ENCODE measurements at regions not wholly inside any gene's neighbourhood (a gene's known extent, or its start where the extent isn't known, plus 50 kb on each side); places are given as distances from the start of the nearest gene placed in this dataset.

DNA sequence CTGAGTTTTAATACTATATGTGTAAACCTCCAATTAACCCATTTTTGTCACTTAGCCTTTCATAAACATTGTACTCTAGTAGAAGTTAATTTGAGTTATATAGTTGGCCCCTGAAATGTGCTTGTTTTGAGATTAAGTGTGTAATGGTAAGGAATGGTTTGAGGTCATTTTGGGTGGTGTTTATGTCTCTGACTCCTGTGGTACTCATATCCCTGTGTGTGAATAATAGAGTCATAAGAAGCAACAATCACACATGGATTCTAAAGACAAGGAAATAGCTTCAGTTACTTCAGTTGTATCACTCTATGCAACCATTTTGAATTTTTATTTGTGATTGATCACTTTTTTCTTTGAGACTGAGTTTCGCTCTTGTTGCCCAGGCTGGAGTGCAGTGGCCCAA is 408.5 kb downstream of the MFSD1 start:
- no peaks in the 10 kb centered on the region for H3K9me3 ChIP-seq
- no TSS peak for BruUV-seq (replicated peaks)
- ChIA-PET CTCF (no interaction called here), POLR2A (no interaction called here)
- H3K27me3 ChIP-seq (replicated peaks; ENCODE audit: control insufficient read depth, insufficient read depth, low read length) = no peaks in the 10 kb centered on the region
- Mint-ChIP-seq H3K9me3 (ENCODE audit: unreplicated experiment) (peaks cover 7% of the 10 kb centered on the region), H3K4me1 (ENCODE audit: low read depth, unreplicated experiment) (no peaks in the 10 kb centered on the region), H3K36me3 (ENCODE audit: insufficient read depth, unreplicated experiment) (no peaks in the 10 kb centered on the region), H3K27me3 (ENCODE audit: insufficient read depth, unreplicated experiment) (peaks cover 3% of the 10 kb centered on the region), H3K27ac (ENCODE audit: unreplicated experiment) (no peak overlapping the region), H3K4me3 (ENCODE audit: unreplicated experiment) (no peak overlapping the region)
- no peaks in the 10 kb centered on the region for H3K36me3 ChIP-seq (ENCODE audit: control insufficient read depth, insufficient read depth, low read length)
- H3K4me3 ChIP-seq (ENCODE audit: low read depth, low read length) = no peak overlapping the region
- TF ChIP-seq, protein P1, sequence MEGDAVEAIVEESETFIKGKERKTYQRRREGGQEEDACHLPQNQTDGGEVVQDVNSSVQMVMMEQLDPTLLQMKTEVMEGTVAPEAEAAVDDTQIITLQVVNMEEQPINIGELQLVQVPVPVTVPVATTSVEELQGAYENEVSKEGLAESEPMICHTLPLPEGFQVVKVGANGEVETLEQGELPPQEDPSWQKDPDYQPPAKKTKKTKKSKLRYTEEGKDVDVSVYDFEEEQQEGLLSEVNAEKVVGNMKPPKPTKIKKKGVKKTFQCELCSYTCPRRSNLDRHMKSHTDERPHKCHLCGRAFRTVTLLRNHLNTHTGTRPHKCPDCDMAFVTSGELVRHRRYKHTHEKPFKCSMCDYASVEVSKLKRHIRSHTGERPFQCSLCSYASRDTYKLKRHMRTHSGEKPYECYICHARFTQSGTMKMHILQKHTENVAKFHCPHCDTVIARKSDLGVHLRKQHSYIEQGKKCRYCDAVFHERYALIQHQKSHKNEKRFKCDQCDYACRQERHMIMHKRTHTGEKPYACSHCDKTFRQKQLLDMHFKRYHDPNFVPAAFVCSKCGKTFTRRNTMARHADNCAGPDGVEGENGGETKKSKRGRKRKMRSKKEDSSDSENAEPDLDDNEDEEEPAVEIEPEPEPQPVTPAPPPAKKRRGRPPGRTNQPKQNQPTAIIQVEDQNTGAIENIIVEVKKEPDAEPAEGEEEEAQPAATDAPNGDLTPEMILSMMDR (IDR thresholded peaks at IDR 0.05; ENCODE audit: insufficient read depth in 1 of 2, low read depth in 1 of 2, low read length in 1 of 2, severe bottlenecking in 1 of 2, unreplicated experiment in 1 of 2) = no peak
- no peak for DNase-seq
- intact Hi-C loops (cut with micrococcal nuclease; ENCODE audit: unreplicated experiment) = no loop called here
- no peaks in the 10 kb centered on the region for H3K4me1 ChIP-seq

DNA sequence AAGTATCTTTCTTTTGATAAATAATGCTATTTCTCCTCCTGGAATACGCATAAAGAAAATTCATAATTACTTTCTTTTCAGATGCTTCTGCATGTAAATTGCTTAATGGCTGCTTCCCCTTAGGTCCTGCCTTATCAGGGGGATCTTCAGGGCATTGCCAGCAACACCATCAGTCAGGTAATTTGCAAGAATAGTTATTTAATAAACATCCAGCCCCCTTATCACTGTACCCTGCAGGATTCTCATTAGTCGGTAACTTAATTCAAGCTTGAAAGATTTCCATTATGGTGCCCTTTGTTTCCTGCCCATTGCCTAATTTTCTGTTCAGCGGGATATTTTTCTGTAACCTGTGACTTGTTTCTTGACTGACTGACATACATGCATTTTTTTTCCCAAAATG is 414.5 kb downstream of the MFSD1 start:
- TF ChIP-seq, protein P1 (IDR thresholded peaks at IDR 0.05; ENCODE audit: insufficient read depth in 1 of 2, low read depth in 1 of 2, low read length in 1 of 2, severe bottlenecking in 1 of 2, unreplicated experiment in 1 of 2) = no peak
- ChIA-PET POLR2A (no interaction called here), CTCF (no interaction called here)
- no peak overlapping the region for H3K27ac Mint-ChIP-seq (ENCODE audit: unreplicated experiment)
- no peaks in the 10 kb centered on the region for H3K27me3 Mint-ChIP-seq (ENCODE audit: insufficient read depth, unreplicated experiment)
- no peaks in the 10 kb centered on the region for H3K9me3 Mint-ChIP-seq (ENCODE audit: unreplicated experiment)
- no TSS peak for BruUV-seq (replicated peaks)
- no peaks in the 10 kb centered on the region for H3K4me1 Mint-ChIP-seq (ENCODE audit: low read depth, unreplicated experiment)
- intact Hi-C loops (cut with micrococcal nuclease; ENCODE audit: unreplicated experiment) = no loop called here
- no peak overlapping the region for H3K4me3 ChIP-seq (ENCODE audit: low read depth, low read length)
- no peak overlapping the region for H3K4me3 Mint-ChIP-seq (ENCODE audit: unreplicated experiment)
- no peak for DNase-seq
- no peaks in the 10 kb centered on the region for H3K9me3 ChIP-seq
- no peaks in the 10 kb centered on the region for H3K27me3 ChIP-seq (replicated peaks; ENCODE audit: control insufficient read depth, insufficient read depth, low read length)
- H3K36me3 ChIP-seq (ENCODE audit: control insufficient read depth, insufficient read depth, low read length) = no peaks in the 10 kb centered on the region
- H3K4me1 ChIP-seq = no peaks in the 10 kb centered on the region
- no peaks in the 10 kb centered on the region for H3K36me3 Mint-ChIP-seq (ENCODE audit: insufficient read depth, unreplicated experiment)

DNA sequence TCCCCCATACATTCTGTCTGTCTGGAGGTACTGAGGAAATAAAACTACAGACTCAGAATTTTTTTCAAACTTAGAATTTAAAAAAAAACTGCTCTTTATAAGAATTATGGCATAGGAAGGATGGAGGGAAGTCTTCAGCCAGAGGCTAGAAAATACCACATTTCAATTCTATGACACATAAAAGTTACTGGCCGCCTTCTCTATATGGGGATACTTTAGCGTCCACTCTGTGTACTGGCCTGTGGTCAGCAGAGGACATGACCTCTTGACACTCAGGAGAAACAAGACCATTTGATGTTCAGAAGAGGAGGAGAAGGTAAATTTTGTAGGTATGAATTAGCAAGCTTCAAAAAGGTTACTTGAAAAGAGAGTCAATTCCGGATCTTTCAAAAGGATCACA is 417.4 kb downstream of the MFSD1 start:
- TF ChIP-seq, protein P1 (IDR thresholded peaks at IDR 0.05; ENCODE audit: insufficient read depth in 1 of 2, low read depth in 1 of 2, low read length in 1 of 2, severe bottlenecking in 1 of 2, unreplicated experiment in 1 of 2) = no peak
- Histone ChIP-seq H3K9me3 (no peaks in the 10 kb centered on the region), H3K27me3 (replicated peaks; ENCODE audit: control insufficient read depth, insufficient read depth, low read length) (no peaks in the 10 kb centered on the region), H3K4me1 (no peaks in the 10 kb centered on the region), H3K4me3 (ENCODE audit: low read depth, low read length) (no peak overlapping the region), H3K36me3 (ENCODE audit: control insufficient read depth, insufficient read depth, low read length) (no peaks in the 10 kb centered on the region)
- Mint-ChIP-seq H3K4me3 (ENCODE audit: unreplicated experiment) (no peak overlapping the region), H3K36me3 (ENCODE audit: insufficient read depth, unreplicated experiment) (no peaks in the 10 kb centered on the region), H3K27ac (ENCODE audit: unreplicated experiment) (no peak overlapping the region), H3K4me1 (ENCODE audit: low read depth, unreplicated experiment) (no peaks in the 10 kb centered on the region), H3K9me3 (ENCODE audit: unreplicated experiment) (no peaks in the 10 kb centered on the region), H3K27me3 (ENCODE audit: insufficient read depth, unreplicated experiment) (no peaks in the 10 kb centered on the region)
- BruUV-seq (replicated peaks) = no TSS peak
- ChIA-PET POLR2A (no interaction called here), CTCF (no interaction called here)
- no peak for DNase-seq
- intact Hi-C loops (cut with micrococcal nuclease; ENCODE audit: unreplicated experiment) = no loop called here
